ENCODE measurements at regions not wholly inside any gene's neighbourhood (a gene's known extent, or its start where the extent isn't known, plus 50 kb on each side); places are given as distances from the start of the nearest gene placed in this dataset.
A peak's percentile ranks its signal among the peaks of the same experiment; 100 is the strongest.
"Not testable (repeated sequence)": the region's sequence is repeated elsewhere in the genome, so short reads cannot be mapped to it uniquely, and the experiment has no call there.

DNA sequence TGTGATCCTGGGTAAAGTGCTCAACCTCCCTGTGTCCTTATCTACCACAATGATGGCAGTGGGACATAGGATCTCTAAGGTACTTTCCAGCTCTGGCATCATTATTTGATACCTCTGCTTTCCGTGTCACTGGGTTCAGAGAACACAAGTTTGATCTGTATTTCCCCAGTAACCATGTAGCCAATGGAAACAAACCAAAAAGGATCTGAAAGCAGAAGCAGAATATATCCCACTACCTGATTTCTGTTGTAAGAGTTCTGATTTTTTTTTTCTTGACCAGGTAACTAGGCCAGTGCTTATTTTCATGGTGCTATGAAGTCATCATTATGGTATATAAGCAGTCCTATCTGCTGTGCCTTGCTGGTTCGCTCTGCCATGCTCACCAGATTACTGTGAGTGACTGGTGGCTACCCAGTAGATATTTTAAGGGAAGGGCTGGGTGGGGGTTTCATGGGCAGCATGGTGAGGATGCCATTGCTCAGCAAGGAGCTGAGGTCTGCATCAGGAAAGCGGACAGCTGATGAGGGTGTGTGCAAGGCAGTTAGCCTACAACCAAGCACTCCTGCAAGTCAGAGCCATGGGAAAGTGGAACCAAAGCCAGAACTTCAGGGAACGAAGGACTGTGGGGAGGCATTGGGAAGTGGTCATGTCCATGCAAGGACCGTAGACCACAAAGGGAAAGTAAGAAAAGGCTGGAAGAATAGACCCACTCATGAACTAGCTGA is 104.9 kb upstream of the EDEM3 start:
- FAIRE-seq (no peak), DNase-seq (ENCODE audit: insufficient read length, low spot score) (no peak)

DNA sequence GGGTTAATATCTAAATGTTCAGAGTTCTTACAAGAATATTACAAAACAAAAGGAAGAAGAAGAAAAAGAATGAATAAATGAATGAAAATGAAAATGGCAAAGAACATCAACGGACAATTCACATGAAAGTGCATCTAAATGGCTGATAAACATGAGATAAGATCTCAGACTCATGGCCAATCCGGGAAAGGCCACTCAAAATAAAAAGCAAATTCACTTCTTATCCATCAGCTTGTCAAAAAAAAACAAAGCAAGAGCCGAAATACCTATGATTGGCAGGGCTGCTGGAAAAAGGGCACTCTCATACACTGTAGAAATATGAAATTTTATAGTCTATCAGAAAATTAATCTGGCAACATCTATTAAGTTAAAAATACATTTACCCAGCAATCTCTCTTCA is 103.6 kb upstream of the EDEM3 start:
- no peak for DNase-seq (ENCODE audit: insufficient read length, low spot score)
- no peak for FAIRE-seq

DNA sequence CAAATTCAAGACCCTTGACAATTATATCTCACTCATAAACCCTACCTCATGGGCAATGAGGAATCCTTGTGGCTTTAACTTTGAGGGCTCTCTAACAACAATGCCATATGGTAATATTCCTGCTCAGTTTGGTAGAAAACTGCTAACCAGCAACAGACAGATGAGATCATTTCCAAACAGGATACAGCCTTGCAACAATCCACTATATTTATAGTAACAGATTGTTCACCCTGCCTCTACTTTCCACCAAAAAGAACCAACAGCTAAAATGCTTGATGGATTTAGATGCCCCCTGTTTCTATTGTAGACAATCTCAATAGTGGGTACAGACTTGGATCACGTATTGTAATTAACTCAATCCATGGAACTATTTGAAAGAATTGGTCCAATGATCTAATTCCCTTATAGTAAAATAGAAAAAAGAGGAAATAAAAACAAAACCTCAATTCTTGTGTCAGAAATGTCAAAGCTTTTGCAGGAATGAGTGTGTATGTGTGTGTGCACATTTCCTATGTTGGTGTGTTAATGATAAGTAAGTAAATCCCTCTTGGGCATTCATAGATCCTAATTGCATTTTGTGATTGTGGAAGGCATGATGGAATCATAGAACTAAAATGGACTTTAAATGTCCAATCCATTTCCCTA is 100.0 kb upstream of the EDEM3 start:
- no peak for FAIRE-seq
- no peak for DNase-seq (ENCODE audit: insufficient read length, low spot score)

DNA sequence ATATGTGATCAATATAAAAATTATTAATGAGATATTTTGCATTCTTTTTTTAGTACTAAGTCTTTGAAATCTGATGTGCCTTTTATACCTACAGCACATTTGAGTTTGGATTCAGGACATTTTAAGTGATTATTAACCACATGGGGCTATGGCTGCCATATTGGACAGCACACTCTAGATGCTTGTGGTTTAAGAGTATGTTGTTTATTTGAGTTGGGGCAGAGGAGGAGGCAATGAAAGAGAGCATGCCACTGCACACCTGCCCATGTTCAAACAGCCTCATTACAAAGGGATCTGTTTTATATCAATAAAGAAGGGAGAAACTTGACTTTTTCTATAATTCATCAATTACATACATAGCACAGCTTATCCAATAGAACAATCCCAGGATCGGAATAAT is 99.4 kb upstream of the EDEM3 start:
- DNase-seq (ENCODE audit: insufficient read length, low spot score): no peak
- FAIRE-seq: no peak

DNA sequence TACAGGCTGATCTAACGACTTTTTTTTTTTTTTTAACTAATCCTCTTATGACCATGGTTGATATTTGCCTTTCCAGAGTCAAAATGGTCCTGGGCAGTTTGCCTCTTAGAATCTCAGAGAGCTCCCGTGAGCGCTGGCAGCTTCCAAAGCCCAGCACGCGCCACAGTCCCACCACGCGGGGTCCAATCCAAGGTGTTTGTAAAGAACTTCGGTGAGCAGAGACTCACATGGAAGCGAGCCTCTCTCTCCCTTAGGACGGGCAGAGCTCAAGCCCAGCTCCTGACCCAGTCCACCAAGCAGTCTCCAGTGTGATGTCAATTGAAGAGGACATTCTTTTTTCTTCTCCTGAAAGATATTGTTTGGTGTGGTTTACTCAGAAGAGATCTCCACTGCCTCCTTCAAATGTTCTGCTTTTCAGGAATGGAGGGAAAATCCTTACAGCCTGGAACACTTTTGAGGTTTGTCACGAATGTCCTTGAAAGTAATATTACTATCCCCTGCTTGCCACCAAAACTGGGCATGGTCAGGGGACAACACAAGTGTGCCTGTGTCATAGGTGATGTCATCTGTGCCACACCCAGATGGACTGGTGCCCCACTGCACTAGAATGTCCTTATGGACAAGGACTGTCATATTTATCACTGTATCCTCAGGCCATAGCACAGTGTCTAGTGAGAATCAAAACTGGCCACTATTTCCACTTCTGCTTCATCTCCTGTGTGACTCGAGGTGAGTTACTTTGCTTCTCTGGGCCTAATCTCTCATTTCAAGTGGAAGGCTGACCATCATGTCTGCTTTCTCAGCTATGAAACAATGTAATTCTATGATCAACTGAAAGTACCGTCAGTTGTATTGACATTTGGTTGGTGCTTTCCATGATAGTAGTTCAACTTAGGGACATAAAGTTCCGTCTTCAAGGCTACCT is 97.4 kb upstream of the EDEM3 start:
- no peak for DNase-seq (ENCODE audit: insufficient read length, low spot score)
- no peak for FAIRE-seq

DNA sequence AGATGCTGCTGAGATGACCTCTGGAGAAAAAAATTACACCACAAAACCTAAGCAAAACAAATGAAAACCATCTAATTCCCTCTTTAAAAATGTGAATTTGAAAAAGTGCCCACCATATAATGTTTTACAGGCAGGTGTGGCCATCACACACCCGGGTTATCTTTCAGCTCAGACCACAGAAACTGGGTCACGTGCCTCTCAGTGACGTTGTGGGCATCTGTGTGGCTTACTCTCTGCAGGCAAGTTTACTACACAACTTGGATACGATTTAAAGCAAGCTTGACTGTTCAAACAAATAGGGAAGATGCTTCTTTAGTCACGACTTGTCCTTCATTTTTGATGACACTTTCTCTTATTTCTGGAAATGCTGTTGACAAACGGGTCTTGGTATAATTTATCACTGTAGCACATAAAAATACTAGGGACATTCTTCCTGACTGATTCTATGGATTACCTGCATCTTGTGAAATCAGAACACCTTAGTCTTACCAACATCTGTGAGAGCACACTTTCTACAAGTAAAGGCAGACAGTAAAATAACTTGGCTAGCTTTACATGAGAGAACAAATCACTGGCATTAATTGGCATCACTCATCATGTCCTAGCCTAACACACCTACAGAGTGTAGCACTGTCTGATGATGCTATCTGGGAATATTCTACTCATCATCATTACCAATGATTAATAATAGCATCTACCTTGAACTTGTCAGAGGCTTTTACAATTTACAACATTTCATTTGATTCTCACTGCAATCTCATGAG is 89.3 kb upstream of the EDEM3 start:
- FAIRE-seq (peak; percentile 90), DNase-seq (ENCODE audit: insufficient read length, low spot score) (peak; percentile 41)

DNA sequence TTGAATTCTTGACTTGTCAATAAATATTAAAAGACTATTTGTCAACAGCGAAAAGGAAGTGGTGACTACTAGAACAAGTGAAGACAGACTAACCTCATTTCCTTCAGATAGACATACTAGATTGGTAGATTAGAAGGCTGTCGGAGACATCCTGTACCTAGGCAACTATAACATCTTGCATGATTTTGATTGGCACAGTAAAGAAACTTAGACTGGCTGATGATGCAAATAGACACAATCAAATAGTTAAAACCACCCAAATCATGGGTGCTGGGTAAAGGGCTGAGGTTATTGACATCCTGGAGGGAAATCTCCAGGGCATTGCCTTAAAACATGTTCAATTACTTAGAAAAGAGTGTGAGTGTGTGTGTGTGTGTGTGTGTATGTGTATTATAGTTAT is 85.9 kb upstream of the EDEM3 start:
- DNase-seq (ENCODE audit: insufficient read length, low spot score) (no peak), FAIRE-seq (no peak)

DNA sequence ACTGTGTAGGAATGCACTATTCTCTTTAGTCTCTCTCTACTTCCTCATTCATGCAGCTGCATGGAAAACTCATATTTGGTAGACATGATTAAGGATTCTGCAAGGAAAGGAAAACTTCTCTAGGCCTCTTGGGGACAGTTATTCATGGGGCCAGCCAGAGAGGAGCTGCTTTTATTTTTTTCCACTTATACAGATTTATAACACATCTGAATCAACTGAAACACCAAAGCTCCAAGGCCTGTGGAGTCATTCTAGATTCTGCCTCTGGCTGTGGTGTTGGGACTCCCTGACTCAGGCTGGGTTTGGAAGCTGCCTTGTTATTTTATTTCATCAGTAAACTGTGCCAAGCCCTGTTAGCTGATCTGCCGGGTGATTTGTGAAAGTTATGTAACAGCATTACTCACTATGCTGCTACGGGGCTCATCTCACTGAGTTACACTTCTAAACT is 83.9 kb upstream of the EDEM3 start:
- no peak for FAIRE-seq
- no peak for DNase-seq (ENCODE audit: insufficient read length, low spot score)

DNA sequence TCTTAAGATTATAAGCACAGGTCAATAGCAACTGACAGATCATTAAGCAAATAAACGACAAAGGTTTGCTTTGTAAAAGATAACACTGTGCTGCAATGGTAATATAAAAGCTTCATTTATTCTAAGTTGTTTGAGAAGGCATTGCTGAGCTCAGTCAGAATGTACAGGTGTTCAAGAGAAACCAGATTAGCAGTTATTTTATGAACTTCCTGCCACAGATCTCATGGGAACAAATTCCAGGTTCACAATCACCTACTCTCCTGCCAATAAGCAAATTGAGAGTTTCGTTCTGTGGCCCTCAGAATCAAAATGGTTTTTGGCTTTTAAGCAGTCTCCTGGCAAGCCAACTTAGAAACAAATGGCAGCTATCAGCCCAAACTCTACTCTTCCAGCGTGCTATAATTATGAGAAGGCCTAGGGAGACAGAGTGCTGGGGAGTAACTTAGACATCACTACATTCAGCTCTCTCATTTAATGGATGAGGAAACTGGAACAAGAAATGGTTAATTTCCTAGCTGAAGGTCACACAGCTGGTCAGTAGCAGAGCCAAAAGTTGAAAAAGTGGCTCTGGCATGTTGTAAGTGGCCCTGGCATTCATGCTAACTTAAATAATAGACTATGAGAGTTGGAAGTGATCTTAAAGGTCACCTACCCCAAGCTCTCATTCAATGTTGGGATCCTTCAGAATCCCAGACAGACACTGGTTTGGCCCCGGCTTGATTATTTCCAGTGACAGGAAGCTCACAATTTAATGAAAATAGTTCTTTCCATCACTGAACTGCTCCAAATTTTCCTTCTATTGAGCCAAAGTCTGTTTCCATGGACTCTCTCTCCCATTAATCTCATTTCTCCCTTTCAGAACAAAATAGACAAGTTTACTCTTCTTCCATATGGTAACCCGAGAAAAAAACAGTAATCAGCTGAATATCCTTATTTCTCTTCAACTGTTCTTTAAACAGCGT is 82.6 kb upstream of the EDEM3 start:
- FAIRE-seq (no peak), DNase-seq (ENCODE audit: insufficient read length, low spot score) (no peak)

DNA sequence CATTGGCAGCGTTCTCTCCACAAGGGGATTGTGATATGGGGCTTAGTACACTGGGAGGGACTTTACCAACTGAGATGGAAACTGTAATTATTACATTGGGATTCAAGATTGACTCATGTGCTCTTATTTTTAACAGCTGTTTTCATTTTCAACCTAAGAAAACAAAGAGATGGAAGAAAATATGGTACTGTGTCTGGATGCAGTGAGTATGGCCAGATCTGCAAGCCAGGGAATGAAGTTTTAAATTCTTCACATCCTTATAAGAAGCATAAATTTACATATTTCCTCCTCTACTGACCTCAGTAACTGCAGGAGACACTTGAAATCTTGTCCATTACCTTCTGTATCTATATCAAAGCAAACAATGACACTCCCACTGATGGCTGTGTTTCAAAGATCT is 81.5 kb upstream of the EDEM3 start:
- DNase-seq (ENCODE audit: insufficient read length, low spot score) (no peak), FAIRE-seq (no peak)

DNA sequence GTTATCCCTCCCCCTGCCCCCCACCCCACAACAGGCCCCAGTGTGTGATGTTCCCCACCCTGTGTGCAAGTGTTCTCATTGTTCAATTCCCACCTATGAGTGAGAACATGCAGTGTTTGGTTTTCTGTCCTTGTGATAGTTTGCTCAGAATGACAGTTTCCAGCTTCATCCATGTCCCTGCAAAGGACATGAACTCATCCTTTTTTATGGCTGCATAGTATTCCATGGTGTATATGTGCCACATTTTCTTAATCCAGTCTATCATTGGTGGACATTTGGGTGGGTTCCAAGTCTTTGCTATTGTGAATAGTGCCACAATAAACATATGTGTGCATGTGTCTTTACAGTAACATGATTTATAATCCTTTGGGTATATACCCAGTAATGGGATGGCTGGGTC is 79.3 kb upstream of the EDEM3 start:
- not testable (repeated sequence) for DNase-seq (ENCODE audit: insufficient read length, low spot score); FAIRE-seq

DNA sequence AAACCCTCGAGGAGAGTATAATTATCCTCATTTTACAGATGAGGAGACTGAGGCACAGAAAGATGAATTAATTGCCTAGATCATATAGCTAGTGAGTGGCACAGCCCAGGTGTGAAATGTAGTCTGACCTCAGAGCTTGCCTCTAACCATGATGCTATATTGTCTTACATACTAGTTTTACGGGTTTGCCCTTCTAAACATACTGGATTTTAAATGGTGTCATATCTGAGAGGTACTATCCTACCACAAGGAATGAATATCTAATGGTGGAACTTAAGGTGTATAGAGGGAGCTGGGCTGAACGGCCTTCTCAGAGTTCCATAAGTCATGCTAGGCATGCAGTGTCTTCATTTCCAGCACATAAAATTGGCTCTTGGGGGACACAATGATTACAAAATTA is 77.9 kb upstream of the EDEM3 start:
- DNase-seq (ENCODE audit: insufficient read length, low spot score) (no peak), FAIRE-seq (no peak)

DNA sequence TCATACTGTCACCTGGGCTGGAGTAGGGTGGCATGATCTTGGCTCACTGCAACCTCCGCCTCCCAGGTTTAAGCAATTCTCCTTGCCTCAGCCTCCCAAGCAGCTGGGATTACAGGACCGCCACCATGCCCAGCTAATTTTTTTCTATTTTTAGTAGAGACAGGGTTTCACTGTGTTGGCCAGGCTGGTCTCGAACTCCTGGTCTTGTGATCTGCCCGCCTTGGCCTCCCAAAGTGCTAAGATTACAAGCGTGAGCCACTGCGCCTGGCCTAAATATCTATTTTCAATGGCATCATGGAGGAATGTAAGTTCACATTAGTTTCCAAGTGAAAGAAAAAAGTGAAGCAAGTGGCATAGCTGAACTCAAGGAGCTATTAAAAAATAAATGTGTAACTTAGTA is 74.8 kb upstream of the EDEM3 start:
- not testable (repeated sequence) for FAIRE-seq

DNA sequence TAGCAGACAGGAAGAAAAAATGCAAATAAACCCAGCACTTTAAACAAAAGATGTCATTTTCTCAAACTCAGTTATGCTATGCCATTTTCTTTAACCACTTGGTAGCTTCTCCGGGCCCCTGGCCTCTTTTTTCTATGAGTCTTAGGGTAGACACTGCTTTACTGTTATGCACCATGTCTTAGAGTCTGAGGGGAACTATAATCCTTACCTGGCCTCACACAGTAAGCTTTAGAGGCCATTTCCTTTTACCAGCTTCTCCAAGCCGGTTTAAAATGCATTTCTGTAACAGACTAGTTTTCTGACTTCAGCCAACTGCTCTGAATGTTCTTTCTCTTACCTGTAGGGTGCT is 73.7 kb upstream of the EDEM3 start:
- DNase-seq (ENCODE audit: insufficient read length, low spot score) (no peak), FAIRE-seq (no peak)

More for the DNA sequence above, 74.8 kb upstream of the EDEM3 start:
- DNase-seq (ENCODE audit: insufficient read length, low spot score): not testable (repeated sequence)

DNA sequence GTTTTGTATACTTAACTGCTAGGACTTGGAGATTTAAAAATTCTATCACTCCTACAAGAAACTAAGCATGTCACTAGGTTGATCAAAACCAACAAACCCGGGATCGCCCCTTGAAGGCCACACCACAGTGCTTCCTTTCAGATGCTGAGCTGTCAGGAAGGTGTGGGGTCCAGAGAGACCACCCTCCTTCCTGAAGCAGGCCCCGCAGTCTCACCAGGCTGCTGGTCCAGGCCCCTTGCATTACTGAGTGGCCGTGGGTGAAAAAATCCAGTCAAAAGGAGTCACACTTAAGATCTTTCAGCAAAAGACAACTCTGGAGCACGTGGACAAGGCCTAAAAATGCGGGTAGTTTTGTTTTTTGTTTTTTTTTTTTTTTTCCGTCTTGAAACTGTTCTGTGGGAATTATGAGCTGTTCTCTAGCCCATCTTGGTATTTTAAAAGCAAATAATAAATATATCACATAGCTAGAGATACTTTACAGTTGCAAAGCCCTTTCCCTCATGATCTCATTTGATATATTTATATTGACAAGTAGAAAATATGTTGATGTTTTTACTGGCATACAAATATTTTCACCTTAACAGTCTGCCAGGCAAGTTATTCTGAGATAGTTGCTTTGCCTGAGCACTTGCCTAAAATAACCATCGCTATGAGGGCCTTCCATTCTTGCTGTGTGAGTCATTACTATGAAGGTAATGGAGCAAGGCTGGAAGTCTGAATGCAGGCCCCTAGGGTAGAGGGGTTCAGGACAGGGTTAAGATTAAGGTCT is 73.1 kb upstream of the EDEM3 start:
- FAIRE-seq (no peak), DNase-seq (ENCODE audit: insufficient read length, low spot score) (no peak)

DNA sequence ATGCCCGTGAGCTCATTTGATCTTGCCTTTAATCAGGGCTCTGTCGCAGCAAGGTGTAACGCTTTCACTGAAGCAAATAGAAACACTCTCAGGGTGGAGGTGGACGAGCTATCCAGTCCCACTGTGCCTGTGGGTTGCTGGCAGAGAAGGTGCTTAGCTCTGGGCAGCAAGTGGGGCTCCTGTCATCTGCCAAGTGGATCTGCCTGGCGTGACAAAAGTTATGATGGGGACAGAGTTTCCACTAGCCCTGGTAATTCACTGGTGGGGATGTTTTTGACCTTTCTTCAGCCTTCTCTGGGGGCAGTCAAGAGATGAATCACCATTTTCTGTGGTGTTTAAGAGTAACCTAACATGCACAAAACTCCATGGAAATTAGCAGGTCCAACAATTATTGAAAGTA is 71.3 kb upstream of the EDEM3 start:
- FAIRE-seq: no peak
- DNase-seq (ENCODE audit: insufficient read length, low spot score): no peak

DNA sequence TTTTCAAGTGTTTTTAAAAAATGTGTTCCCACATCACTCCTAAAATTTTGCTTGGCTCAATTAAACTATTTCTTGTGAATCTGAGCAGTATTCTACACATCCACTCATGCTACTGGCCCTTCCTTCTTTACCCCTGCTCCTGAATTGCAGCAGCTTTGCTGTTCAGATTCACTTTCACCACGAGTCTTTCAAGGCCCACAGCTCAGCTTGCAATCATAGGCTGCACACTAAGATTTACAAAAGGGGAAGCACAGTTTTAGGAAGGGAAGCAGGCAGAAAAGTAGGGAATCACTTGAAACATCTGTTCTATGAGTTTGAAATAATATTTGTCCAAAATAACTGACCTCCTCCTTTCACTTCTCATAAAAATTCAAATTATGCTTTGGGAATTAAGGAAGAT is 70.9 kb upstream of the EDEM3 start:
- no peak for DNase-seq (ENCODE audit: insufficient read length, low spot score)

DNA sequence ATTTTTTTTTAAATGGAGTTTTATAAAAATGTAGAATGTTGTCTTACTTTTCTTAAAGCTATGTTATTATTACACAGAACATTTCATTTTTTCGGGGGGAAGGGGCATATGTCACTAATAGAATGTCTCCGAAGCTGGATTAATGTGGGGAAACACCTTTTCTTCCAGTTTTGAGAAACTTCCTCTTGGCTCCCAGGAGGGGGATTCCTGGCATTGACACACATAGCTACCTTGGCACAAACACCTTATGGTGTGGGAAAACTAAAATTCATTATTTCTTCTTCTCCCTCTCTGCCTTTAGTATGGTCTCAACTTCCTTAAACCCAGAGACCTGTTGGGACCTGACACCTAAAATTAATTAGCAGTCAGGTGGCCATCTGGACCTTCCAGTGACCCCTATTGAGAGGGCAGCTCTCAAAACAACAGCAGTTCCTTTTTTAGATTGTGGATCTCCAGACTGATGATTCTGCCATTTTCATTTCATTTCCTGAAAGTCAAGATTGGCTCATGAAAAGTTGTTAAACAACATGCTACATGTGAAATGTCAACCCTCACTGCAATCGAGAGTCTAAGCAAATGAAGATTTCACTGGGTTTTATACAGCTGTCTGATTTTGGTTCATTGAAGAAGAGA is 70.1 kb upstream of the EDEM3 start:
- FAIRE-seq (peak; percentile 26), DNase-seq (ENCODE audit: insufficient read length, low spot score) (no peak)

More for the DNA sequence above, 70.9 kb upstream of the EDEM3 start:
- FAIRE-seq: peak; percentile 8

Data from GM19239 (cell line).